A549 (cell line): ENCODE measurements at regions not wholly inside any gene's neighbourhood (a gene's known extent, or its start where the extent isn't known, plus 50 kb on each side); places are given as distances from the start of the nearest gene placed in this dataset.

ENCODE experiments used
- ESRRA ChIP-seq: fragments of 150-350 bp; IDR thresholded peaks from 2 replicates; pipeline ENCODE4 v1.6.1; 2014; ENCODE audit warnings: mild to moderate bottlenecking, low read length, borderline replicate concordance
- MAZ ChIP-seq: fragments of 150-350 bp; IDR thresholded peaks from 2 replicates; pipeline ENCODE4 v1.6.1; 2014; ENCODE audit warnings: antibody characterized with exemption, low read depth, low read length, borderline replicate concordance
- POLR2A ChIP-seq: IDR thresholded peaks from 2 replicates; pipeline ENCODE4 v1.6.1; 2012; ENCODE audit warnings: mild to moderate bottlenecking, low read length
- RAD21 ChIP-seq, 2 experiments: fragments of >200 bp in 1 of 2; sonication (Bioruptor Twin) in 1 of 2; formaldehyde crosslinking in 1 of 2; IDR thresholded peaks in 1 of 2; conservative IDR thresholded peaks in 1 of 2; 2 replicates in 1 of 2; 3 replicates in 1 of 2; pipeline ENCODE4 v1.6.1; 2012 to 2018; ENCODE audit warnings: inconsistent platforms in 1 of 2
- TF ChIP-seq, protein P1 (sequence below): fragments of >200 bp; sonication (Bioruptor Twin); formaldehyde crosslinking; IDR thresholded peaks from 3 replicates; pipeline ENCODE4 v1.5.1; 2016
- TF ChIP-seq, protein P2 (sequence below): fragments of 250-450 bp; sonication (Bioruptor Pico); IDR thresholded peaks from 2 replicates; pipeline ENCODE4 v1.5.0; 2021; ENCODE audit warnings: mild to moderate bottlenecking, moderate library complexity, borderline replicate concordance

DNA sequence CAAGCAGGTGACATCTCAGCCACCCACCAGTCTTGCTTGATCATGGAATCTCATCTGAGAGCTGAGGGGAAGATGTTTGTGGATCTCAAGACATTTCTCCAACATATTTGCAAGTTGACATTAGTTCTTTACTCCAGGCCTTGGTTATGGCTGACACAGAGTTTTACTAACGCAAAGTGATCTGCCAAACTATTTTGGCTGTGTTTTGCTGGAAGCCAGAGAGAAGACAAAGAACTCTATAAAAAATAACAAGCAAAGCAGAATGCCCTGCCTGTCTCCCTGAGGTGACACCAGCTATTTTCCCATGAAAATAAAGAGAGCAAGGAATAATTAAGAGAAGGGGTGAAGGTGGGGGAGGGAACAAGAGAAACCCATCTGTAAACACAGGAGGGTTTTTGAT is 286.4 kb downstream of the WDR11 start:
- TF ChIP-seq ESRRA, result no peak
- TF ChIP-seq, protein P1, sequence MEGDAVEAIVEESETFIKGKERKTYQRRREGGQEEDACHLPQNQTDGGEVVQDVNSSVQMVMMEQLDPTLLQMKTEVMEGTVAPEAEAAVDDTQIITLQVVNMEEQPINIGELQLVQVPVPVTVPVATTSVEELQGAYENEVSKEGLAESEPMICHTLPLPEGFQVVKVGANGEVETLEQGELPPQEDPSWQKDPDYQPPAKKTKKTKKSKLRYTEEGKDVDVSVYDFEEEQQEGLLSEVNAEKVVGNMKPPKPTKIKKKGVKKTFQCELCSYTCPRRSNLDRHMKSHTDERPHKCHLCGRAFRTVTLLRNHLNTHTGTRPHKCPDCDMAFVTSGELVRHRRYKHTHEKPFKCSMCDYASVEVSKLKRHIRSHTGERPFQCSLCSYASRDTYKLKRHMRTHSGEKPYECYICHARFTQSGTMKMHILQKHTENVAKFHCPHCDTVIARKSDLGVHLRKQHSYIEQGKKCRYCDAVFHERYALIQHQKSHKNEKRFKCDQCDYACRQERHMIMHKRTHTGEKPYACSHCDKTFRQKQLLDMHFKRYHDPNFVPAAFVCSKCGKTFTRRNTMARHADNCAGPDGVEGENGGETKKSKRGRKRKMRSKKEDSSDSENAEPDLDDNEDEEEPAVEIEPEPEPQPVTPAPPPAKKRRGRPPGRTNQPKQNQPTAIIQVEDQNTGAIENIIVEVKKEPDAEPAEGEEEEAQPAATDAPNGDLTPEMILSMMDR, result no peak
- no peak for TF ChIP-seq RAD21 (conservative IDR thresholded peaks at IDR 0.05 in 1 of 2, IDR thresholded peaks at IDR 0.05 in 1 of 2)
- no peak for TF ChIP-seq POLR2A
- TF ChIP-seq, protein P2, sequence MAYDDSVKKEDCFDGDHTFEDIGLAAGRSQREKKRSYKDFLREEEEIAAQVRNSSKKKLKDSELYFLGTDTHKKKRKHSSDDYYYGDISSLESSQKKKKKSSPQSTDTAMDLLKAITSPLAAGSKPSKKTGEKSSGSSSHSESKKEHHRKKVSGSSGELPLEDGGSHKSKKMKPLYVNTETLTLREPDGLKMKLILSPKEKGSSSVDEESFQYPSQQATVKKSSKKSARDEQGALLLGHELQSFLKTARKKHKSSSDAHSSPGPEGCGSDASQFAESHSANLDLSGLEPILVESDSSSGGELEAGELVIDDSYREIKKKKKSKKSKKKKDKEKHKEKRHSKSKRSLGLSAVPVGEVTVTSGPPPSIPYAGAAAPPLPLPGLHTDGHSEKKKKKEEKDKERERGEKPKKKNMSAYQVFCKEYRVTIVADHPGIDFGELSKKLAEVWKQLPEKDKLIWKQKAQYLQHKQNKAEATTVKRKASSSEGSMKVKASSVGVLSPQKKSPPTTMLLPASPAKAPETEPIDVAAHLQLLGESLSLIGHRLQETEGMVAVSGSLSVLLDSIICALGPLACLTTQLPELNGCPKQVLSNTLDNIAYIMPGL (CRISPR knock-in tag), result no peak
- no peak for TF ChIP-seq MAZ
